NB4 (cell line): ENCODE measurements at regions not wholly inside any gene's neighbourhood (a gene's known extent, or its start where the extent isn't known, plus 50 kb on each side); places are given as distances from the start of the nearest gene placed in this dataset.

Experiments
- DNase-seq: peaks from one replicate; pipeline ENCODE4 v3.0.0; 2010; ENCODE audit warnings: low read depth
- H3K4me3 ChIP-seq: one replicate; pipeline ENCODE4 v1.5.1; 2011; ENCODE audit warnings: mild to moderate bottlenecking, low read depth, low read length, moderate library complexity
- MYC ChIP-seq: IDR thresholded peaks from 2 replicates; pipeline ENCODE4 v1.6.1; 2011; ENCODE audit warnings: low read depth, low read length
- POLR2A ChIP-seq: IDR thresholded peaks from 2 replicates; pipeline ENCODE4 v1.6.1; 2011; ENCODE audit warnings: mild to moderate bottlenecking; ENCODE audit not compliant: insufficient read length; ENCODE audit errors: extremely low read depth
- TF ChIP-seq, protein P1 (sequence below): IDR thresholded peaks from one replicate; pipeline ENCODE4 v1.5.1; 2012; ENCODE audit warnings: low read depth, low read length
- TF ChIP-seq, protein P2 (sequence below): IDR thresholded peaks from 2 replicates; pipeline ENCODE4 v1.6.1; 2011; ENCODE audit warnings: low read depth, low read length

DNA sequence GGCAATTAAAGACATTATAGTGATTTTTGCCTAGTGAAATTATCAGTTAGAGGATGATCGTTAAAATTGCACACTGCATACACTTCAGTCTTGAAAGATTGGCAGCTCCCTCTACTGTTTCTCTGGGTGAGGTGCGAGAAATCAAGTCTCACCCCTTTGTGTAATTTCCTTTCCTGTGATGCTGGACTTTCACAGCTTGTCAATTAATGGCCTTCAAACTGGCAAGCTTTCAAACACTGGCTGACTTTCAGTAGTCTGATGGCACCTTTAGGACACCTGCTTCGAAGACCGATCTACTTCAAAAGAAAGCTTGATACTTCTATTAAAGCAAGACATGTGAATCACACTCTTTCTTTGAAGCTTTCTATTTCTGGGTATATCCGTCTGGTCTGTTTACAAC, 706.7 kb upstream of the PTPRD start:
- no peak overlapping the region for H3K4me3 ChIP-seq
- peak; percentile 57 for DNase-seq
- TF ChIP-seq, protein P1, sequence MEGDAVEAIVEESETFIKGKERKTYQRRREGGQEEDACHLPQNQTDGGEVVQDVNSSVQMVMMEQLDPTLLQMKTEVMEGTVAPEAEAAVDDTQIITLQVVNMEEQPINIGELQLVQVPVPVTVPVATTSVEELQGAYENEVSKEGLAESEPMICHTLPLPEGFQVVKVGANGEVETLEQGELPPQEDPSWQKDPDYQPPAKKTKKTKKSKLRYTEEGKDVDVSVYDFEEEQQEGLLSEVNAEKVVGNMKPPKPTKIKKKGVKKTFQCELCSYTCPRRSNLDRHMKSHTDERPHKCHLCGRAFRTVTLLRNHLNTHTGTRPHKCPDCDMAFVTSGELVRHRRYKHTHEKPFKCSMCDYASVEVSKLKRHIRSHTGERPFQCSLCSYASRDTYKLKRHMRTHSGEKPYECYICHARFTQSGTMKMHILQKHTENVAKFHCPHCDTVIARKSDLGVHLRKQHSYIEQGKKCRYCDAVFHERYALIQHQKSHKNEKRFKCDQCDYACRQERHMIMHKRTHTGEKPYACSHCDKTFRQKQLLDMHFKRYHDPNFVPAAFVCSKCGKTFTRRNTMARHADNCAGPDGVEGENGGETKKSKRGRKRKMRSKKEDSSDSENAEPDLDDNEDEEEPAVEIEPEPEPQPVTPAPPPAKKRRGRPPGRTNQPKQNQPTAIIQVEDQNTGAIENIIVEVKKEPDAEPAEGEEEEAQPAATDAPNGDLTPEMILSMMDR, result peak; percentile 80
- TF ChIP-seq, protein P2, sequence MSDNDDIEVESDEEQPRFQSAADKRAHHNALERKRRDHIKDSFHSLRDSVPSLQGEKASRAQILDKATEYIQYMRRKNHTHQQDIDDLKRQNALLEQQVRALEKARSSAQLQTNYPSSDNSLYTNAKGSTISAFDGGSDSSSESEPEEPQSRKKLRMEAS, result no peak
- no peak for TF ChIP-seq MYC

DNA sequence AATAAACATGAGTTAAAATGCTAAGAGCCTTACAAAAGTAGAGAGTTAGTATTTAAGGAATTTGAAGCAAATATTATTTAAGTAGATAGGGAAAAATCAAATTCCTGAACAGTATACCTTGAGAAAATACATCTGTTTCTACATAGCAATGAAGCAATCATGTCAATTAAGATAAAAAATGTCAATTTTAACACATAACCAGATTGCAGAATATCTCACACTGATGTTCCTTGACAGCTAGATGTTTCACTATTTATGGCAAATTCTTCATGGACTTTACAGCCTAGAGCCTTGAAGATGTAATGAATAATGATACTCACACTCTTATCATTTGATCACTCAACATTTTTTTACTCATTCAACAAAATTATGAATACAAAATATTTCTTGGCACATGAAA, 708.2 kb upstream of the PTPRD start:
- TF ChIP-seq, protein P1, result no peak
- TF ChIP-seq MYC, result no peak
- TF ChIP-seq POLR2A, result no peak
- TF ChIP-seq, protein P2, result no peak
- DNase-seq, result no peak
- no peak overlapping the region for H3K4me3 ChIP-seq

DNA sequence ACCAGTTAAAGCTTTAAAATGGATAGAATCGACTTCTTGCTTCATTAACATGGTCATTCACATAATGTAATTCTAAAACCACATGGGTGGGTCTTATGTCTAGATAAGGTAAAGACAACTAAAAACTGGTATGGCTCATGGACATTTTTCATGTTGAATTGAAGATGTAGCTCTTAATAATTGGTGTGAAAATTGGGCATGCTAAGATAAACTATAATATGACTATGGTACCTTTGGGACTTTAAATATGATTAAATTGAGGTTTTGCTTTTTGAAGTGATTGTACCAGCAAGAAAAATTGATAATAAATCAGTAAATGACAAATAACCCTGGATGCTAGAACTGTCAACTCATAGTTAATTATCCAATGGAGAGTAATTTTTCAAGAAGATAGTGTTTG, 710.7 kb upstream of the PTPRD start:
- no peak for DNase-seq
- H3K4me3 ChIP-seq, result no peak overlapping the region
- TF ChIP-seq, protein P2, result no peak
- TF ChIP-seq MYC, result no peak
- TF ChIP-seq, protein P1, result no peak
- TF ChIP-seq POLR2A, result no peak

DNA sequence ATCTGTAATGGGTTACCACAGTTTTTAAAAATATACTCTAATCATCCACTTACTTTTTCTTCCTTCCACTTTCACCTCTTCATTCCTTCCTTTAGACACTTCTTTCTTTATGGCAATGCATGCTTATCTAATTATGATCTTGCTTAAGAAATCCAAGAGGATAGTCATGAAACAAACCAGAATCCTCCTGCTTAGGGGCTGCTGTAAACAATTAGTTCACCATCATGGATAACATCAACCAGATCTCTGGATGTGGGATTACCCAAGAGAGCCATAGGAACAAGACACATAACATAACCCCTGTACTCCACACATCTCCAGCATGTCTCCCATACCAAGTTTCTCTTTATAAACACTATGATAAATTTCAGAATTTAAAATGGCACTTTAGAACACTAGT, 713.4 kb upstream of the PTPRD start:
- no peak for TF ChIP-seq MYC
- TF ChIP-seq, protein P2, result no peak
- TF ChIP-seq POLR2A, result no peak
- TF ChIP-seq, protein P1, result no peak
- DNase-seq, result no peak
- no peak overlapping the region for H3K4me3 ChIP-seq

DNA sequence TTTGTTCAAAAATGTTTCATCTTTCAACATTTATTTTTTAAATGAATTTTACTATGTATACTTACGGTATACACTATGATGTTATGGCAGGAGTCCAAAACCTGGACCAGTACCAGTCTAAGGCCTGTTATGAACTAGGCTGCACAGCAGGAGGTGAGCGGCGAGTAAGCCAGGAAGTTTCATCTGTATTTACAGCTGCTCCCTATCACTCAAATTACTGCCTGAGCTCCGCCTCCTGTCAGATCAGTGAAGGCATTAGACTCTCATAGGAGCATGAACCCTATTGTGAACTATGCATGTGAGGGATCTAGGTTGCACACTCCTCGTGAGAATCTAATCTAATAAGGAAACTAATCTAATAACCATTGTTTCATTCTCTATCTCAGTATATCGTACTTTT, 715.5 kb upstream of the PTPRD start:
- DNase-seq, result no peak
- H3K4me3 ChIP-seq, result no peak overlapping the region
- TF ChIP-seq, protein P1, result no peak
- no peak for TF ChIP-seq MYC
- TF ChIP-seq POLR2A, result no peak

DNA sequence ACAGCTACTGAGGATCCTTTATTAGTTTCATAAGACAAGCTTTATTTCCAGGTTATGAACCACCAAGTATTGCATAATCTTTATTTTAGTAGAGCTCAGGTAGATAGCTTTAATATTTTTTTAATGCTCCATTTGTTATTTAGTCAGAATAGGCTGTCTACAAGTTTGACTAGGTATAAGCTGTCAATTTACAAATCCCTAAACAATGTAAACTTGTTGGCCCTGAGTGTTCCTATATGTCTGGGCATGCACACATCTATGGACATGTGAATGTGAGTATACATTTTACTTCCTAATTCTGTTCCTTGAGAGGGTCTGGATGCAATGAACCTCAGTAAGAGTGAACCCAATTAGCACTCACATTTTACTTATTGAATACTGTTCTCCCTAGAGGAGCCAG, 722.2 kb upstream of the PTPRD start:
- TF ChIP-seq POLR2A (no peak), MYC (no peak)
- TF ChIP-seq, protein P1, result no peak
- TF ChIP-seq, protein P2, result no peak
- H3K4me3 ChIP-seq, result no peak overlapping the region
- DNase-seq, result no peak
